Testis (tissue), 2 donors: ENCODE measurements at regions not wholly inside any gene's neighbourhood (a gene's known extent, or its start where the extent isn't known, plus 50 kb on each side); places are given as distances from the start of the nearest gene placed in this dataset.

ENCODE experiments used
- POLR2A ChIP-seq: fragments of 450-650 bp; IDR thresholded peaks from one replicate; pipeline ENCODE4 v1.6.1; 2017; ENCODE audit warnings: antibody characterized with exemption, mild to moderate bottlenecking, moderate library complexity
- TF ChIP-seq, protein P1 (sequence below), 3 experiments: fragments of 450-650 bp in 2 of 3; fragments of 200-600 bp in 1 of 3; sonication (generic) in 1 of 3; IDR thresholded peaks; one replicate each; pipeline ENCODE4 v1.5.1; 2016 to 2019; ENCODE audit warnings: antibody characterized with exemption in 3 of 3, mild to moderate bottlenecking in 2 of 3, moderate library complexity in 1 of 3

DNA sequence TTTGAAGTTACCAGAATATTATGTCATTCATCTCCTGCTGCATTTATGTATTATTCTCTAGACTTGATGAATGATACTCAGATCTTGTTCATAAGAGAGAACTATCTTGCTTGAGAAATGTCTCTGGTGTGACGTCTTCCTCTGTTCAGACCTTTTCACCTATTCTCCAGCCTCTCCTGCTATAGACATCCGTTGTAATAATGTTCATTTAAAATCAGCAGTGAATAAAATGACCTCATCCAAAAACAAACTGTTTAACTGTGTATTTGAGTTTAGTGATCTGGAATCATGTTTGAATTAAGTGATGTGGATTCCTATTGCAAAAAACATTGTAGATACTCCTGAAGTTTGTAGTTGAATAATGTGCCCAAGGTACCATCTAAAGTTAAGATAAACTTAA lies 487.1 kb downstream of the PCNX1 start:
- TF ChIP-seq, protein P1, sequence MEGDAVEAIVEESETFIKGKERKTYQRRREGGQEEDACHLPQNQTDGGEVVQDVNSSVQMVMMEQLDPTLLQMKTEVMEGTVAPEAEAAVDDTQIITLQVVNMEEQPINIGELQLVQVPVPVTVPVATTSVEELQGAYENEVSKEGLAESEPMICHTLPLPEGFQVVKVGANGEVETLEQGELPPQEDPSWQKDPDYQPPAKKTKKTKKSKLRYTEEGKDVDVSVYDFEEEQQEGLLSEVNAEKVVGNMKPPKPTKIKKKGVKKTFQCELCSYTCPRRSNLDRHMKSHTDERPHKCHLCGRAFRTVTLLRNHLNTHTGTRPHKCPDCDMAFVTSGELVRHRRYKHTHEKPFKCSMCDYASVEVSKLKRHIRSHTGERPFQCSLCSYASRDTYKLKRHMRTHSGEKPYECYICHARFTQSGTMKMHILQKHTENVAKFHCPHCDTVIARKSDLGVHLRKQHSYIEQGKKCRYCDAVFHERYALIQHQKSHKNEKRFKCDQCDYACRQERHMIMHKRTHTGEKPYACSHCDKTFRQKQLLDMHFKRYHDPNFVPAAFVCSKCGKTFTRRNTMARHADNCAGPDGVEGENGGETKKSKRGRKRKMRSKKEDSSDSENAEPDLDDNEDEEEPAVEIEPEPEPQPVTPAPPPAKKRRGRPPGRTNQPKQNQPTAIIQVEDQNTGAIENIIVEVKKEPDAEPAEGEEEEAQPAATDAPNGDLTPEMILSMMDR (IDR thresholded peaks at IDR 0.05): no peak
- no peak for TF ChIP-seq POLR2A
